Fibroblast of lung (primary cell): ENCODE measurements at regions not wholly inside any gene's neighbourhood (a gene's known extent, or its start where the extent isn't known, plus 50 kb on each side); places are given as distances from the start of the nearest gene placed in this dataset.

ENCODE experiments used
- DNase-seq, 2 donors: peaks; one replicate each; pipeline versions ENCODE4 v3.0.0 to v3.0.0-alpha.2; 2010; ENCODE audit warnings: low read depth in 2 of 2
- H2AFZ ChIP-seq: 2 replicates; pipeline ENCODE4 v1.5.1; 2012; ENCODE audit warnings: low read length, control low read depth, inconsistent platforms
- H3K27ac ChIP-seq: 2 replicates; pipeline ENCODE4 v1.5.1; 2011; ENCODE audit warnings: low read length, control low read depth; ENCODE audit not compliant: insufficient read depth
- H3K27me3 ChIP-seq: 2 replicates; pipeline ENCODE4 v1.5.1; 2011; ENCODE audit warnings: mild to moderate bottlenecking, low read length; ENCODE audit not compliant: control insufficient read depth, insufficient read depth
- H3K36me3 ChIP-seq: 2 replicates; pipeline ENCODE4 v1.5.1; 2011; ENCODE audit warnings: low read length; ENCODE audit not compliant: control insufficient read depth, insufficient read depth
- H3K4me1 ChIP-seq: 2 replicates; pipeline ENCODE4 v1.5.1; 2011; ENCODE audit warnings: low read length; ENCODE audit not compliant: control insufficient read depth, insufficient read depth; ENCODE audit errors: extremely low read depth
- H3K4me2 ChIP-seq: 2 replicates; pipeline ENCODE4 v1.5.1; 2011; ENCODE audit warnings: low read length, control low read depth; ENCODE audit not compliant: insufficient read depth; ENCODE audit errors: extremely low read depth
- H3K4me3 ChIP-seq, 4 experiments: fragments of 200-600 bp in 1 of 4; sonication (generic) in 1 of 4; replicated peaks in 1 of 4; 2 replicates each; pipeline ENCODE4 v1.5.1; 2011 to 2016; ENCODE audit warnings: low read length in 4 of 4, low read depth in 3 of 4, mild to moderate bottlenecking in 3 of 4, control low read depth in 2 of 4, inconsistent platforms in 1 of 4, mixed read lengths in 1 of 4; ENCODE audit not compliant: insufficient read depth in 1 of 4; ENCODE audit errors: control extremely low read depth in 1 of 4
- H3K79me2 ChIP-seq: 2 replicates; pipeline ENCODE4 v1.5.1; 2012; ENCODE audit warnings: mild to moderate bottlenecking, low read length, inconsistent platforms; ENCODE audit not compliant: control insufficient read depth, insufficient read depth
- H3K9ac ChIP-seq: 2 replicates; pipeline ENCODE4 v1.5.1; 2011; ENCODE audit warnings: mild to moderate bottlenecking, low read length, control low read depth; ENCODE audit not compliant: insufficient read depth
- H3K9me3 ChIP-seq: 2 replicates; pipeline ENCODE4 v1.5.1; 2012; ENCODE audit warnings: low read depth, low read length; ENCODE audit not compliant: control insufficient read depth, insufficient read depth
- H4K20me1 ChIP-seq: 2 replicates; pipeline ENCODE4 v1.5.1; 2011; ENCODE audit warnings: low read length; ENCODE audit not compliant: control insufficient read depth, insufficient read depth; ENCODE audit errors: extremely low read depth
- CTCF ChIP-seq, 2 donors: IDR thresholded peaks in 1 of 2; conservative IDR thresholded peaks in 1 of 2; 1 replicate in 1 of 2; 2 replicates in 1 of 2; pipeline ENCODE4 v1.5.1; 2011 to 2012; ENCODE audit warnings: low read length in 2 of 2, control low read depth in 1 of 2, inconsistent platforms in 1 of 2, low read depth in 1 of 2, mild to moderate bottlenecking in 1 of 2
- EZH2 ChIP-seq: IDR thresholded peaks from 2 replicates; pipeline ENCODE4 v1.5.1; 2012; ENCODE audit warnings: low read length, control low read depth, mild to moderate bottlenecking; ENCODE audit errors: missing control alignments

GRCh38 chr13:108377646-108378206, 108.2 kb downstream of the TNFSF13B start:
- Histone ChIP-seq H3K79me2 (no peaks in the 10 kb centered on the region), H3K4me3 (no peak overlapping the region), H3K4me1 (no peaks in the 10 kb centered on the region), H3K27me3 (no peaks in the 10 kb centered on the region), H3K9ac (no peak overlapping the region), H3K9me3 (no peaks in the 10 kb centered on the region), H4K20me1 (no peaks in the 10 kb centered on the region), H3K36me3 (no peaks in the 10 kb centered on the region), H3K4me2 (no peak overlapping the region), H2AFZ (no peak overlapping the region), H3K27ac (no peak overlapping the region)
- TF ChIP-seq CTCF (conservative IDR thresholded peaks at IDR 0.05 in 1 of 2, IDR thresholded peaks at IDR 0.05 in 1 of 2; ENCODE audit: low read depth in 1 of 2, low read length in 2 of 2), result no peak
- TF ChIP-seq EZH2, result no peak
- DNase-seq, result no peak

- no peak overlapping the region for H3K9ac ChIP-seq
- no peaks in the 10 kb centered on the region for H3K4me1 ChIP-seq
- no peaks in the 10 kb centered on the region for H3K36me3 ChIP-seq
- H3K4me2 ChIP-seq, result no peak overlapping the region
- no peaks in the 10 kb centered on the region for H3K79me2 ChIP-seq
- H3K9me3 ChIP-seq, result no peaks in the 10 kb centered on the region
- H2AFZ ChIP-seq, result no peak overlapping the region
- TF ChIP-seq CTCF (conservative IDR thresholded peaks at IDR 0.05 in 1 of 2, IDR thresholded peaks at IDR 0.05 in 1 of 2; ENCODE audit: low read depth in 1 of 2, low read length in 2 of 2) (no peak), EZH2 (no peak)
- no peak overlapping the region for H3K27ac ChIP-seq
- no peaks in the 10 kb centered on the region for H4K20me1 ChIP-seq
- no peaks in the 10 kb centered on the region for H3K27me3 ChIP-seq
- no peak overlapping the region for H3K4me3 ChIP-seq
- no peak for DNase-seq
Measured at GRCh38 chr13:108383667-108384066, 114.1 kb downstream of the TNFSF13B start.

- Histone ChIP-seq H3K9me3 (no peaks in the 10 kb centered on the region), H3K27me3 (no peaks in the 10 kb centered on the region), H3K4me1 (no peaks in the 10 kb centered on the region), H2AFZ (no peak overlapping the region), H3K9ac (no peak overlapping the region), H4K20me1 (no peaks in the 10 kb centered on the region), H3K79me2 (no peaks in the 10 kb centered on the region), H3K4me2 (no peak overlapping the region), H3K36me3 (no peaks in the 10 kb centered on the region), H3K27ac (no peak overlapping the region), H3K4me3 (no peak overlapping the region)
- TF ChIP-seq EZH2 (no peak), CTCF (conservative IDR thresholded peaks at IDR 0.05 in 1 of 2, IDR thresholded peaks at IDR 0.05 in 1 of 2; ENCODE audit: low read depth in 1 of 2, low read length in 2 of 2) (no peak)
- no peak for DNase-seq
Measured at GRCh38 chr13:108387156-108387555, 117.6 kb downstream of the TNFSF13B start.
